Panc1 (cell line): ENCODE measurements at regions not wholly inside any gene's neighbourhood (a gene's known extent, or its start where the extent isn't known, plus 50 kb on each side); places are given as distances from the start of the nearest gene placed in this dataset.

Experiments used
- CTCF ChIP-seq: fragments of 450-650 bp; IDR thresholded peaks from 2 replicates; pipeline ENCODE4 v1.5.1; 2017; ENCODE audit warnings: mild to moderate bottlenecking
- SIN3A ChIP-seq: IDR thresholded peaks from 2 replicates; pipeline ENCODE4 v1.6.1; 2012; ENCODE audit warnings: low read depth, mild to moderate bottlenecking, low read length, moderate library complexity, borderline replicate concordance; ENCODE audit not compliant: insufficient read depth
- TCF7L2 ChIP-seq: IDR thresholded peaks from 2 replicates; pipeline ENCODE4 v1.6.1; 2011; ENCODE audit warnings: mild to moderate bottlenecking, low read depth, low read length, inconsistent platforms
- TF ChIP-seq, protein P1 (sequence below), 2 experiments: IDR thresholded peaks; 2 replicates each; pipeline ENCODE4 v1.6.1; 2011 to 2012; ENCODE audit warnings: low read depth in 2 of 2, control low read depth in 1 of 2, low read length in 1 of 2, mild to moderate bottlenecking in 1 of 2, moderate library complexity in 1 of 2; ENCODE audit not compliant: insufficient read depth in 1 of 2

DNA sequence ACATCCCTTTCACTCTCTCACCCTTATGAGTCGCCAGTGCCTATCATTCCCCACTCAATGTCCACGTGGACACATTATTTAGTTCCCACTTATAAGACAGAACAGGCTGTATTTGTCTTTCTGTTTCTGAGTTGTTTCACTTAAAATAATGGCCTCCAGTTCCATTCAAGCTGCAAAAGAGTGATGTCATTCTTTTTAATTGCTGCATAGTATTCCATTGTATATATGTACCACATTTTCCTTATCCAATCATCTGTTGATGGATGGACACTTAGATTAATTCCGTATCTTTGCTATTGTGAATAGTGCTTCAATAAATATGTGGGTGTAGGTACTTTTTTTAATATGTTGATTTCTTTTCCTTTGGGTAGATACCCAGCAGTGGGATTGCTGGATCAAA lies 79.1 kb downstream of the ZNF365 start:
- TF ChIP-seq CTCF (no peak), SIN3A (no peak), TCF7L2 (no peak)
- TF ChIP-seq, protein P1, sequence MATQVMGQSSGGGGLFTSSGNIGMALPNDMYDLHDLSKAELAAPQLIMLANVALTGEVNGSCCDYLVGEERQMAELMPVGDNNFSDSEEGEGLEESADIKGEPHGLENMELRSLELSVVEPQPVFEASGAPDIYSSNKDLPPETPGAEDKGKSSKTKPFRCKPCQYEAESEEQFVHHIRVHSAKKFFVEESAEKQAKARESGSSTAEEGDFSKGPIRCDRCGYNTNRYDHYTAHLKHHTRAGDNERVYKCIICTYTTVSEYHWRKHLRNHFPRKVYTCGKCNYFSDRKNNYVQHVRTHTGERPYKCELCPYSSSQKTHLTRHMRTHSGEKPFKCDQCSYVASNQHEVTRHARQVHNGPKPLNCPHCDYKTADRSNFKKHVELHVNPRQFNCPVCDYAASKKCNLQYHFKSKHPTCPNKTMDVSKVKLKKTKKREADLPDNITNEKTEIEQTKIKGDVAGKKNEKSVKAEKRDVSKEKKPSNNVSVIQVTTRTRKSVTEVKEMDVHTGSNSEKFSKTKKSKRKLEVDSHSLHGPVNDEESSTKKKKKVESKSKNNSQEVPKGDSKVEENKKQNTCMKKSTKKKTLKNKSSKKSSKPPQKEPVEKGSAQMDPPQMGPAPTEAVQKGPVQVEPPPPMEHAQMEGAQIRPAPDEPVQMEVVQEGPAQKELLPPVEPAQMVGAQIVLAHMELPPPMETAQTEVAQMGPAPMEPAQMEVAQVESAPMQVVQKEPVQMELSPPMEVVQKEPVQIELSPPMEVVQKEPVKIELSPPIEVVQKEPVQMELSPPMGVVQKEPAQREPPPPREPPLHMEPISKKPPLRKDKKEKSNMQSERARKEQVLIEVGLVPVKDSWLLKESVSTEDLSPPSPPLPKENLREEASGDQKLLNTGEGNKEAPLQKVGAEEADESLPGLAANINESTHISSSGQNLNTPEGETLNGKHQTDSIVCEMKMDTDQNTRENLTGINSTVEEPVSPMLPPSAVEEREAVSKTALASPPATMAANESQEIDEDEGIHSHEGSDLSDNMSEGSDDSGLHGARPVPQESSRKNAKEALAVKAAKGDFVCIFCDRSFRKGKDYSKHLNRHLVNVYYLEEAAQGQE (IDR thresholded peaks at IDR 0.05; ENCODE audit: insufficient read depth in 1 of 2, low read depth in 2 of 2, low read length in 1 of 2) = no peak
